GM13976 (cell line): ENCODE measurements at regions not wholly inside any gene's neighbourhood (a gene's known extent, or its start where the extent isn't known, plus 50 kb on each side); places are given as distances from the start of the nearest gene placed in this dataset.

Experiments used
- DNase-seq: peaks from one replicate; pipeline ENCODE4 v3.0.0; 2012; ENCODE audit warnings: low spot score
- in situ Hi-C: fragments of 300-500 bp; cut with MboI; formaldehyde crosslinking; loops from one replicate; pipeline ENCODE4 v1.12.0; 2022; ENCODE audit warnings: low sequenced_read_pairs, mixed read lengths, inconsistent platforms; ENCODE audit not compliant: unreplicated experiment
- TF ChIP-seq, protein P1 (sequence below): IDR thresholded peaks from 2 replicates; pipeline ENCODE4 v1.5.1; 2012; ENCODE audit warnings: borderline replicate concordance, mild to moderate bottlenecking; ENCODE audit not compliant: insufficient read depth; ENCODE audit errors: extremely low read depth, missing control alignments, control extremely low read depth

GRCh38 chr6:143589162-143589561, 77.6 kb upstream of the FUCA2 start:
- no peak for DNase-seq
- in situ Hi-C loops = no loop called here
- TF ChIP-seq, protein P1, sequence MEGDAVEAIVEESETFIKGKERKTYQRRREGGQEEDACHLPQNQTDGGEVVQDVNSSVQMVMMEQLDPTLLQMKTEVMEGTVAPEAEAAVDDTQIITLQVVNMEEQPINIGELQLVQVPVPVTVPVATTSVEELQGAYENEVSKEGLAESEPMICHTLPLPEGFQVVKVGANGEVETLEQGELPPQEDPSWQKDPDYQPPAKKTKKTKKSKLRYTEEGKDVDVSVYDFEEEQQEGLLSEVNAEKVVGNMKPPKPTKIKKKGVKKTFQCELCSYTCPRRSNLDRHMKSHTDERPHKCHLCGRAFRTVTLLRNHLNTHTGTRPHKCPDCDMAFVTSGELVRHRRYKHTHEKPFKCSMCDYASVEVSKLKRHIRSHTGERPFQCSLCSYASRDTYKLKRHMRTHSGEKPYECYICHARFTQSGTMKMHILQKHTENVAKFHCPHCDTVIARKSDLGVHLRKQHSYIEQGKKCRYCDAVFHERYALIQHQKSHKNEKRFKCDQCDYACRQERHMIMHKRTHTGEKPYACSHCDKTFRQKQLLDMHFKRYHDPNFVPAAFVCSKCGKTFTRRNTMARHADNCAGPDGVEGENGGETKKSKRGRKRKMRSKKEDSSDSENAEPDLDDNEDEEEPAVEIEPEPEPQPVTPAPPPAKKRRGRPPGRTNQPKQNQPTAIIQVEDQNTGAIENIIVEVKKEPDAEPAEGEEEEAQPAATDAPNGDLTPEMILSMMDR = no peak

DNA sequence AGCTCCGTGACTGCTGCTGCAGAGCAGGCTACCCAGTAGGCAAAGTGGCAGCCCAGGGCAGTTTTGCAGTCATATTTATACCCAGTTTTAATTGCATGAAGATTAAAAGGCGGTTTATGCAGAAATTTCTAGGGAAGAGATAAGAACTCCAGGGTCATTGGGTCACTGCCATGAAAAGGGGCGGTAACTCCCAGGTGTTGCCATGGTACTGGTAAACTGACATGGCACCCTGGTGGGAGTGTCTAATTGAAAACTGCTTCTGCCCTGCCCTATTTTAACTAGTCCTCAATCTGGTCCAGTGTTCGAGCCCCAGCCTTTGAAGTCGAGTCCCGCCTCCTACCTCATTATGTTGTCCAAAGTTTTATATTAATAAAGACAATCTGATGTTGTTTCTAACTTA, 75.0 kb upstream of the FUCA2 start:
- in situ Hi-C loops = no loop called here
- TF ChIP-seq, protein P1 = no peak
- no peak for DNase-seq

DNA sequence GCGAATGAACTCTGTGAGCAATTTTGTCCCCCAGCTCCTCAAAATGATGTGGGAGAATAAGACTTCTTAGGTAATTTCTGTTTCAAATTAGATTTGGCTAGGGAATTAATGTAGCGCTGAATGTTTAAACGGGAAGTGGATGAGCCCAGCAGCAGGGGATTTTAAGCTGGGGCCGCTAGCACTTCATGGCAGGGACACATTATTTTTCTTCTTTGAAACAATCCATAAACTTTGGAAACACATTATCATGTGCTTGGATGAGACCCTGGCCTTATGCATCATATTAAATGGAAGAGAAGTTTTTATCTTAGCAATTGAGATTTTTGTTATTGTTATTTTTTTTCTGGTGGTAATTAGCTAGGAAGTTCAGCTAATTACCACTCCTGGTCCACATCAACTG, 74.2 kb upstream of the FUCA2 start:
- TF ChIP-seq, protein P1 = no peak
- in situ Hi-C loops = no loop called here
- no peak for DNase-seq

DNA sequence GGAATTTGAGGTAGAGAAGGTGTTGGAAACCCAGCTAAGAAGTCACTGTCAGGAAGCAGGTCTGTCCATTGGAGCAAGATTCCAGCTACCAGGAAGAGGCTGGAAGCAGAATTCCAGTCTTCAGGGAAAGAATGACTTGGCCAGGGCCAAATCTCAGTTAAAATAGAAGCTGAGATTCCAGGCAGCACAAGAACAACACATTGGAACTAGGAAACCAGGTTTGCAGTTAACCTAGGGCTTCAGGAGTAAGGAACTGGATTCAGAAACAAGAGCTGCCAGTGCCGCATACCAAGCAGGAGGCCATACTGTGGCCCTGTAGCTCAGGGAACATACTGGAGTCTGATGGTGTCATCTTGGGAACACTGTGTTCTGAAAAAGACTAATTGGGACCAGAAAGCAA, 73.7 kb upstream of the FUCA2 start:
- DNase-seq = no peak
- in situ Hi-C loops = no loop called here
- TF ChIP-seq, protein P1 = no peak

DNA sequence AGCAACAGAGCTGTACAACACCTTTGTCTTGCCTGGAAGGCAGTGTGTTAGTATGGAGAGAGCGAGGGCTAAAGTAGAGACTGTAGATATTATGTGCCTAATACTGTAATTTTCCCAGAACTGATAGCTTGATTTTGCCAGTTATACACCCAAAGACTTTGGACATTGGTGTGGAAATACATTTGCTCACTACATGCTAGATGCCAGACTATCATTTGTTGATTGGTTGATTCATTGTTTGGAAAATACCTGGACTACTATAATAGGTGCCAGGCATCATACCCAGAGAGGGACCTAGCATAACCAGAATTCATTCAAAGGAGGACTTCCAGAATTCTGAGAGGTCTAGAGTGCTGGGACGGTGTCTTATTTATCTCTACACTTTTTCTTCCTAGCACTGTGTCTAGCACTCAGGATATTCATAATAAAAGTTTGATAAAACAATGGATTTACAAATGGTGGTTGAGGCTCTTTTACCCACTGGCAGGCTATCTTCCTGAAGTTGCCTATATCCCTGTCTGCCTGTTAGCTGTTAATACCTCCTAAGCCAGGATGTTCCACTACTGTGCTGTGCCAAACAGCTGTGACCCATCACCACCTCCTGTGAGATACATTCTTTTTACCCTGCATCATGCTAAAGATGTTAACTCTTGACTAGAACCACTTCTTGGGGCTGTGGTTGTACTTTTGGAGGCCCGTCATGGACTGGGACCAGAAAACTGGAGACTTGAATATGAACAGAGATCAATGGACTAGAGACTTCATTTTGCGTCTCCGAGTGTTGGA, 72.2 kb upstream of the FUCA2 start:
- in situ Hi-C loops = no loop called here
- TF ChIP-seq, protein P1 = no peak
- DNase-seq = no peak

DNA sequence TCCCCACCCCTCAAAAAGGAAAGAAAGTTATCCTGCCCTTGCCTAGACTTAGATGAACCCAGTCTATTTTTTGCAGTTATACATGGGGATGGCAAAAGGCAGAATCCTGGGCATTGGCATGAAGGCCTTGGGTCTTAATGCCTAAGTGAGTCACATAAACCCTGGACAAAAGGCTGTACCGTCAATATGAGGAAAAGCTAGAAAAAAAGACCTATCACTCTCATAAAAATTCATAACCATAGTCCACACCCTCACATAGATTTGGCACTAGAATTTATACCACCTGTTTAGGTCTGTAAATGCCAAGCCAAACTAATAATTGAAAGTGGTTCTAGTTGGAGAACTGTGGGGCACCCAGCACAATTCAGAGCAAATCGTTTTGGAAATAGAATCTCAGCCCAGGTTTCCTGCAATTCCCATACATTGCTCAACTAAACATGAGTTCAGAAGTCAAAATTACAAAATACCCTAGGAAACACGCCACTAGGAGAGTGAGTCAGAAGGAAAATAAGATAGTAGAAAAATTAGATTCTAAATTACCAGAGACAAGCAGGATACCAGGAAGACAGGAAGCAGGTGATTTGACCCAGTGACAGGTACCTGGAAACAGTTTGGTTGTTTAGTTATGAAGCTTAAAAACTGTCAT, 70.4 kb upstream of the FUCA2 start:
- no peak for DNase-seq
- TF ChIP-seq, protein P1 = no peak
- in situ Hi-C loops = no loop called here
